ENCODE measurements at regions not wholly inside any gene's neighbourhood (a gene's known extent, or its start where the extent isn't known, plus 50 kb on each side); places are given as distances from the start of the nearest gene placed in this dataset.

GRCh38 chr13:40271931-40272775 is 394.3 kb downstream of the FOXO1 start:
- DNase-seq: peak; percentile 21

- no peak for DNase-seq
These were observed 393.7 kb downstream of the FOXO1 start for GRCh38 chr13:40272776-40273139.

DNA sequence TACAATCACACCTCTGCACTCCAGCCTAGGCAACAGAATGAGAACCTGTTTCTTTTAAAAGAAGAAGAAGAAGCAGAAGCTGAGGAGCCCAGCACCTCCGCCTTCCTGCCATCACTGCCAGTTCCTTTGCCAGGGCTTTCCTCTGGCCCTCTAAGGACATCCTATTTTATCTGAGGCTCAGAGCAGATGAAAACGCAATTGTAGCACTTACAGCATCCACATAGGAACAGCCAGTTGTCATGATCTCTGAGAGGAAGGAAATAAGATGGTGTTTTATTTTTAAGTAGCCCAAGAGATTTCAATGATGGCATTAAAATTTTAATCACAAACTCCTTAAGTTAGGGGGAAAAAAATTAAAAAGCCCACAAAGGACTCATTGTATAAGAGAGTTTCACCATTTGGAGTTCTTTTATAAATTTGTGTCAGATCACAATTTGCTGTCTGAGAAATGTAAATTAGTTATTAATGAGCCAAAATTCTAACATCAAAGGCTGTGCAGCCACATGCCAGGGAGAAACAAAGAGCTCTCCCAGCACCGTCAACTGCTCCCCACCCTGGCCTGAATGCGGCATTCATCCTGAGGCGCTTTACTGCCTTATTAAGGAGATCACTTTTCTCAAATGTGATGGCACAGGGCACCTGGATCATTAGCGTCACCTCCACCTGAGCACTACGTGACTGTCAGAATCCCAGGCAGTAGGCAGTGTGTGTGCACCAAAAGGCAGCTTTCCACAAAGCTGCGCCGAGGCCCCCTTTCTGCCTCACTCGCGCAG is 393.0 kb downstream of the FOXO1 start:
- no peak for DNase-seq

DNA sequence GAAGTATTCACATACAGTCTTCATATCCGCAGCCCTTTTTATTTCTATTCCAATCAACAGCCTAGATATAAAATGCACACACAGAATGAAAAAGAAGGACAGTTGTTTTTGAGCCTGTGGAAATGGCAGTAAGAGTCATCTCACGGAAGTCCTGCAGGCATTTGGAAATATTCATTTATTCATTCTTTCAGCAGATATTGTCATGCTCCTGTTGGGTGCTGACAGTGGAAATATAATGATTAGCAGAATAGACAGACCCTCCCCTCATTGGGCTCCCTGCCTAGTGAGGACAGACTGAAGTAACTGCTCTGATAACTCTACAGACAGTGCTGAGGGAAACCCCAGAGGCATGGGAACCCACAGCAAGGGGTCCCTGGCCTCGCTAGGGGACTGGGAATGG is 392.3 kb downstream of the FOXO1 start:
- DNase-seq: no peak

DNA sequence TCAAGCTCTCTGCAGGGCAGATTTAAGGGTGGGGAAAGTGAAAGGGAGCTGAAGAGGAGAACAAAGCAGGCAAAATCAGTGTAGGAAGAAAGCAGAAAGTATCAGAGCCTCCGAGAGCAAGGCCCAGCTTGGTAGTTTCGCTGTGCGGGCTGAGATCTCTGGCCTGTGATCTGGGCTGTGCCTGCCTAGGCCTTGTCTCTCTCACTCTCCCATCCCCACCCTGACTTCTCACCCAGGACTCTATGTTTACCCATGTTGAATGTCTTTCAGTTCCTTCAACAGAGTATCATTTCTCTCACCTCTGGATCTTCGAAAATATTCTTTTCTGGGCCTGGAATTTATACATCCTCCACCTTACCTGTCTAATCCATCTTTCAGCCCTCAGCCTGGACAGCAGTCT is 391.3 kb downstream of the FOXO1 start:
- no peak for DNase-seq

- DNase-seq: no peak
These were observed 390.8 kb downstream of the FOXO1 start for GRCh38 chr13:40275636-40276035.

DNA sequence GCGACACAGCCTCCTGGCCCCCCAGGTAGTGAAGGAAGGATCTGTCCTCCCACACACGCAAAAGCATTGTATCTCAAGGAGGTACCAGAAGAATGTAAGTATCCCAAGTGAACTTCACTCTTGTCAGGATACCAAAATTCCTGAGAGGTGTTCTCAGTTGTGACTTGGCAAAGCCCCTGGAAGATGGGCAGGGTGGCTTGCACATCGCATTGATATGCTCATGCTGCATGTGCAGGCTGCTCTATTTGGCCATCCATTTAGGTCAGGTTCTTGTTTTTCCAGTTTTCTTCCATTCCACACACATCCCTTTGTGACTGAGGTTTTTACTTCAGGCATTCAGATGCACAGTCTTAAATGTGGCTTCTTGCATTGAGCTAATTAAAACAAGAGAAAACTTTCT is 382.8 kb downstream of the FOXO1 start:
- DNase-seq: no peak

DNA sequence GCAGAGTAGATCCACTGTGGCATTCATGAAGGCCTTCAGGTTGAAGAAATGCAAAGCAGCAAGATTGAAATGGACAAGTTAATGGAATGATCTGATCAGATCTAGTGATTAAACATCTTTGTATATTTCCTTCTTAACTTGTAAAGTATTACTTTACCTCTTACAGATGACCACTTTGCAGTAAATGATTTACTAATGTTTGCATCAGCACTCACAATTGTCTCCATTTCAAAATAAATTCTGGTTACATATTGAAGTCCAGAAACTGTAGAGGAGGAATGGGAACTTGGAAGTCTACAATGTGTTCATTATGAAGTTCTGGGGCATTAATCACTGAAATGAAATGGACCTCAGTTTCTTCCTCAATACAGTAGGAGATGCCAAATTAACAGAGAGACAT is 380.8 kb downstream of the FOXO1 start:
- DNase-seq: no peak

- no peak for DNase-seq
These were observed 379.0 kb downstream of the FOXO1 start for GRCh38 chr13:40287428-40287827.

GRCh38 chr13:40288259-40288658 is 378.2 kb downstream of the FOXO1 start:
- no peak for DNase-seq

DNA sequence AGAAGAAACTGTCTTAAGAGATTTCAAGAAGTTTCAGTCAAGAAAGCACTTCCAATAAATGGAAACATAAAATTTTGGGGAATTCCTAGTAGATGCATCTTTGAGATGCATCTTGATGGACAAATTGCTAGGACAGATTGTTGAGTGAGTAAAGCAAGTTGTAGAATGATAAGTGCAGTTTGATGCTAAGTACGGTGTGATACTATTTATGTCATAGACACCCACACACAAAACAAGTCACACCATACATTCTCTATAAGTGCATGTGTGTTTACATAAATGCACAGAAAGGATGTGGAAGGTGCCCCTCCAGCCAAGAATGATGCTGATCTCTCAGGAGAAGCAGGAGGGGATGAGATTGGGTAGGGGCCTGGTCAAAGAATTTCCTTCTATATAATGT is 375.7 kb downstream of the FOXO1 start:
- DNase-seq: no peak

DNA sequence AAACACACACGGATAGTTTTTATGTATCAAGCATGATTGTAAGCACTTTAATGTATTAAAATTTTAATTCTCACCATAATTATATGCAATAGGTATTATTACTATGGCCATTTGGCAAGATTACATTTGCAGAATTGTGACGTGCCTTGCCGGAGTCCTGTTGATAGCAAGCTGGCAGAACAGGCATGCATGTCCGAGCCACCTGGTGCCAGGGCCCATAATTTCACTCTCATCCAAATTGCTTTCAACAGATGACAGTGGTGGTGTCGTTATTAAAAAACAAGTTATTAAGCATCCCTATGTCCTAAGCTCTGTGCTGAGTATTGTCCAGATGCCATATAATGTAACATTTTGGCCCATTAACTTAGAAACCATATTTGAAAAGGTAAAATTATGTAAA is 374.3 kb downstream of the FOXO1 start:
- DNase-seq: no peak

DNA sequence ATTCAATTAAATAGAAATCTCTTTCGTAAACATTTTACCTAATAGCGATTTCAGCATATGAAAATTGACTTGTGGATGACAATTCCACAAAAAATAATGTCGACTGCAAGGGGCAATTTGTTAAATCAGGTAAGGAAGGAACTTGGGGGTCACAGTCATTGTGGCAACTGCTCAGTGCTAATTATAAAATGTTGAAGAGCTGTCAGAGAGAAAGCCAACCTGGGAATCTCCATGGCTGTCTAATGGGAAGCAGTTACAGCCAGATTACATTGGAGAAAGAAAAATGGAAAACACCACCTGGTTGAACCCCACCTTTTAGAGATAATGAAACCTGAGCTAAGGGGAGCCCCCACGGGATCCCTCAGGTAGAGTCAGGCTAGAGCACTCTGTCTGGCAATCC is 373.9 kb downstream of the FOXO1 start:
- no peak for DNase-seq

DNA sequence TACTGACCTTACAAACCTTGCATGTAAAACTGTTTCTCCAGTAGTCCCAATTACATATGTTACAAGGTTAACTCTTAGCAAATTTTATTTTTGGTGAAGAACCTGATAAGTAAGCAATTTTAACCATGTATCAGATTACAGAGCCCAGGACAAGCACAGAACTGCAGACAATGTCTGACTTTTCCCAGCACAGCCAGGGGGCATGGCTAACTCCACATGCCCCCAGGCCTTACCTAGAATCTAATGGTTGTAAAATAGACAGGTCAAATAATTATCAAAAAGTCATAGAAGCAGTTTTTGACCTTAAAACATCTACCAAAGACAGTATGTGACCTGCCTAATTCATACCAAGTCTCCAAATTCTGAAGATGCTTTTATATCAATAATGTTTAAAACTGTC is 364.1 kb downstream of the FOXO1 start:
- DNase-seq: no peak

DNA sequence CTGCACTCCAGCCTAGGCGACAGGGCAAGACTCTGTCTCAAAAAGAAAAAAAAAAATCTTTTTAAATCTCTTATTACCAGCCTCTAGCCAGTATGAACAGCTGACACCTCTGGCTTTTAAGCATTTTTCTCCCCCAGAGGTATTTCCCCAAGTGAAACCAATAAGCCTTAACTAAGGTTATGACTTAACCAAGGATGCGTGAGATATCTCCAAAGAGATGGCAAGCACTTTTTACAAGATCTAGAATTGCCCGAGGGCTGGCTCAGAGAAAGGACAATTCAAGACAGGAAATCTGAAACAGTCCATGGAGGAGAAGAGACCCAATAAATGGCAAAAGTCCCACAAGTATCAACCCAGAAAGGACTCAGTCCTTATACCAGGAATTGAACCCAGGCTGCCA is 362.1 kb downstream of the FOXO1 start:
- no peak for DNase-seq

- DNase-seq: no peak
These were observed 359.6 kb downstream of the FOXO1 start for GRCh38 chr13:40306817-40307216.

- DNase-seq: no peak
These were observed 356.6 kb downstream of the FOXO1 start for GRCh38 chr13:40309881-40310280.

GRCh38 chr13:40311356-40312101 is 354.9 kb downstream of the FOXO1 start:
- DNase-seq: no peak

- no peak for DNase-seq
These were observed 352.9 kb downstream of the FOXO1 start for GRCh38 chr13:40313269-40314200.

- DNase-seq: peak; percentile 31
These were observed 350.9 kb downstream of the FOXO1 start for GRCh38 chr13:40315416-40316064.

DNA sequence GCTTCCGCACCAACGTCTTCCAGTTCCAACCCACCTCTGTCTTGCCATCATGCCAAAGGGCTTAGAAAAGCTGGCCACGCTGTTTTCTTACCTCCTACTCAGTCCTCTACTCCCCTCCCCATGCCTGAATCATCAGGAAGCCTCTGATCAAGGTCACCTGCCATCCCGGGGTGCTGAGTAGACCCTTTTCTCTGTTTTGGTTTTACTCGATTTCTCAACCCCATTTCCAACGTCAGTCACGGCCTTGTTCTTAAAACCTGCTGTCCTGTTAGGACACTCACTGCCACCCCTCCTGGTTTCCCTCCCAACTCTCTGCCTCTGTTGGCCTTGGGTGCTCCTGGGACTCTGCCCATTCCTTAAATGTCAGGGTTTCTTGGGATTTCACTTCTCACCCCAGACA is 350.1 kb downstream of the FOXO1 start:
- no peak for DNase-seq

- no peak for DNase-seq
These were observed 348.5 kb downstream of the FOXO1 start for GRCh38 chr13:40317980-40318327.
